HuH-7.5 (cell line): ENCODE measurements at regions not wholly inside any gene's neighbourhood (a gene's known extent, or its start where the extent isn't known, plus 50 kb on each side); places are given as distances from the start of the nearest gene placed in this dataset.

ENCODE experiments used
- DNase-seq: peaks from one replicate; pipeline ENCODE4 v3.0.0; 2011; ENCODE audit warnings: low spot score

DNA sequence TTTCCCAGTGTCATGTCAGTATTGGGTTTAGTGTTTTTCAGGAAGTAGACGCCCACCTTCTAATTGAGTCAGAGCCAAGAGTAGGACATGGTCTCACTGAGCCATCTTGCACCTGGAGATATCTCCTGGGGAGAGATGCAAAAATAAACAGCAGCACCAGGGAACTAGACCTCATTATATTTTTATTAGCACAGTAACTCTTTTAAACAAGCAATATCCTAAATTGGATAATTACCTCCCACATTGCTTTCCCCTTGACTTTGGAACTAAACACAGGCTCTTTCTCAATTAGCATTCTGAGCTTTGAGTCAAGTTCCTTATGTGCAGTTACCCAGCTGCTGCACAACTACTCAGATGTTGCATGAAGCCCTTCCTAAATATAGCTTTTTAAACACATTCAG is 175.4 kb downstream of the IBTK start:
- DNase-seq, result no peak

- no peak for DNase-seq
Observed at GRCh38 chr6:82068721-82069120, 178.8 kb downstream of the IBTK start.

- no peak for DNase-seq
Observed at GRCh38 chr6:82066991-82067411, 180.5 kb downstream of the IBTK start.

DNA sequence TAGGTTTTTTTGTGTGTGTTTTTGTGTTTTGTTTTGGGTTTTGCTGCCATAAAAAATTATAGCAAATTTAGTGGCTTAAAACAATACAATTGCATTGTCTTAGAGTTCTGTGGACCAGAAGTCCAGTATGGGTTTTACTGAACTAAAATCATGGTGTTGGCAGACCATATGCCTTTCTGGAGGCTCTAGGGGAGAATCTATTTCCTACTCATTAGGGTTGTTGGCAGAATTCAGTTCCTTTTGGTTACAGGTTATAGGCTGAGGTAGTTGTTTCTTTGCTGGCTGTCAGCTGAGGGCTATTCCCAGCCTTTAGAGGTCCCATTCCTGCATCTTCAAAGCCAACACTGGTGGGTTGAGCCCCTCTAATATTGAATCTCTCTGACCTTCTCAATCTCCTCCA is 181.3 kb downstream of the IBTK start:
- DNase-seq, result no peak

- DNase-seq, result no peak
Observed at GRCh38 chr6:82063574-82063973, 184.0 kb downstream of the IBTK start.

GRCh38 chr6:82062219-82062618 is 185.3 kb downstream of the IBTK start:
- no peak for DNase-seq

- no peak for DNase-seq
Observed at GRCh38 chr6:82057846-82058554, 189.5 kb downstream of the IBTK start.

GRCh38 chr6:82056567-82056966 is 191.0 kb downstream of the IBTK start:
- no peak for DNase-seq

DNA sequence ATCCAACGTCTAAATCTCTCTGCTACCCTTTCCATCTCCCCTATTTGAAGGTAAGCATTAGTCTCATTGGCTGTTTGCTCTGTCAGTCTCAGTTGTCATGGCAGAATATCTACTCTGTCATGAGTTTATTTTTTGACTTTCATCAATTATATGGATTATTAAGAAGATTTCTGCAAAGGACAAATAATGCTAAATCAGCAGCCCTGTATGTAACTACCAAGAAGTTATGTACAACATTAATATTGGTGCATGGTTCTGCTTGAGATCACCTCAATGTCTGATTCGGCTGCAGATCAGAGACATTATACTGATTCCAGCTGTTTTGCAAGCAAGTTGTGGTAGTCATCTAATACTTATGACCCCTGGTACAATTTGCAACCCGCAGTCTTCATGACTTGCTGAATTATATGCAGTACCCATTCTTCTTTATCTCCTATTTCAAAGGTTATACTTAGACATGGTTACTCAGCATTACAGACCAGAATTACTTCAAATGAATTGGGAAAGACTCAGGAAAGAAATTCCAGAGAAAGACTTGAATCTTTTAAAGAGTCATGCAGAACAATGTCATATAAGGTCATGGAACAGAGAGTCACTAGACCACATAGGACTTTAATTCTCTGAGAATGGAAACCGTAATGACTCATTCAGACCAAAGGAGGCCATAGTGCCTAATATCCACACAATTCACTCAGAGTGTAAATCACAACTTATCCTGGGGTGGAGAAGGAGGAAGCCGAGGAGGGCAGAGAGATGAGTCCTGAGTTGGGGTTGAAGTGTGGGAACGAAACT is 201.4 kb downstream of the IBTK start:
- no peak for DNase-seq

DNA sequence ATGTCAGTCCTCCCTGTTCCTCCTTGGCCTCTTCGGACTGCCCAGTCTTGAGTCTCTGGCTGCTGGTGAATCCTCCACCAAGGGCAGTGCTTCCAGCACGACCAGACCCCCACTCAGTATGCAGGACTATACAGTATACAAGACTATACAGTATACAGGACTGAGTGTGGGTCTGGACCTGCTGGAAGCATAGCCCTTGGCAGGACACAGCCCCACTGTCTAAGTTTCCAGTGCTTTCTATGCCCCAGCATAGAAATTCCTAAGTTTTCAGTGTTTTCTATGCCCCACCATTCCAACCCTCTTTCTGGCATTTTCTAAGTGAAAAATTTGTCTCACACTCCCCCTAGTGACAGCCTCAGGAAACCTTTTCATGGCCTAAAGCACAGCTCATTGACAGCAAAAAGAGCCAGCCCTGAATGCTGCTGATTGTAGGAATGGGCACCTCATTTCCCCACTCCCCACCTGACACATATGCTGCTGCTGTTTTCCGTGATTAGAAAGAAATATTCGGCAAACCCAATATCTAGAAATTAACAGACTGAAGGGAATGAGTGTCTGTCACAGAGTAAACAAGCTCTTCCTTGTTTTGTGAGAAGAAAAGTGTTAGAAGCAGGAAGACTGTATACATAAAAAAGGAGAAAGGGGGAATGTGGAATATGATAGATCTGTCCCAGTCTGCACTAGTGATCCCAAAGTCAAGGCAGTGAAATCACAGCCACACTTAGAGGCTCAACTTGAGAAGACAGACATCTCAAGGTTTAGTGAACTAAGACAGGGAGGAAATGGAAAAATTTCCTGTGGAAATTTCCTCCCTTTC is 206.9 kb downstream of the IBTK start:
- DNase-seq, result no peak

DNA sequence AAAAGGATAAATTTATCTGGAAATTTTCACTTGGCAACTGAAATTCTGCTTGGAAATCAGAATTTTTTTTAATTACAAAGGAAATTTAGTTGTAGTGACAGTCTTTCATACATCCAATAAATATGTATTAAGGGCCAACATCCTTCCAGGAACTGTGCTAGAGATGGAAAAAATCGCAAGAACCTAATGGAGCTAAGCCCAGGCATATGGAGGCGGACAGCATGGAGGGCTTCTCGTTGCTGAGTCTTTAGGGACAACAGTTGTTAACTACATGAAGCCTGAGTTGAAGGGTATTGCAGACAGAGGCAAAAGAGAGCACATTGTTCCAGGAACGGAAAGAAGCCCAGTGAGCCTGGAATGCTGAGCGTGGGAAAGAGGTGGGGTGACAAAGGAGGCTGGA is 208.9 kb downstream of the IBTK start:
- no peak for DNase-seq

- no peak for DNase-seq
Observed at GRCh38 chr6:82035526-82035925, 212.0 kb downstream of the IBTK start.

GRCh38 chr6:82033631-82034211 is 213.8 kb downstream of the IBTK start:
- DNase-seq, result no peak

DNA sequence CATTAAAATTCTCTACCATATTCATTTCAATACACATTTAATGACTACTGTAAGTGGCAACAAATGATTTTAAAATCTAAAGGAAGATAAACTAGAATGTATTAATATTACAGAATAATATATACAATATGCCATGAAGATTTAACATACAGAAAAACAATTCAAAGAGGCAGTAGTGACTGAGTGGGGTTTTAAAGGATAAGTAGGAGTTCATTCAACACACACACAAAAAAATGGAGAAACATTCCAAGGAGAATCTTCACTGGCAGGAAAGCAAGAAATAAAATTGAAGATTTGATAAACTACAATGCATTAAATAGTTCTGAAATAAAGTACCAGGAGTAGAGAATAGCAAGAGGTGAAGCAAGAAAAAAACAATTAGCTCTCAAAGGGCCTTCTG is 215.1 kb downstream of the IBTK start:
- DNase-seq, result no peak

- DNase-seq, result no peak
Observed at GRCh38 chr6:82030761-82031503, 216.6 kb downstream of the IBTK start.

DNA sequence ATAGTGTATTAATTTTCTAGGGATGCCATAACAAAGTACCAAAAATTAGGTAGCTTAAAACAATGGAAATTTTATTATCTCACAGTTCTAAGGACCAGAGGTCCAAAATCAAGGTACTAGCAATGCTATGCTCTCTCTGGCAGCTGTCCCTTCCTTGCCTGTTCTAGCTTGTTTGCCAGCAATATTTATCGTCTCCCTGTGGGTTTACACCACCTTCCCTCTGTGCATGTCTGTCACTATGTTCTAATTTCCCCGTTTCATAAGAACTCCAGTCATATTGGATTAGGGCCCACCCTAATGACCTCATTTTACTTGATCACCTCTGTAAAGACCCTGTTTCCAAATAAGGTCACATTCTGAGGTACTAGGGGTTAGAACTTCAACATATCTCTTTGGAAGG is 217.2 kb downstream of the IBTK start:
- no peak for DNase-seq

- no peak for DNase-seq
Observed at GRCh38 chr6:82025271-82025670, 222.3 kb downstream of the IBTK start.

DNA sequence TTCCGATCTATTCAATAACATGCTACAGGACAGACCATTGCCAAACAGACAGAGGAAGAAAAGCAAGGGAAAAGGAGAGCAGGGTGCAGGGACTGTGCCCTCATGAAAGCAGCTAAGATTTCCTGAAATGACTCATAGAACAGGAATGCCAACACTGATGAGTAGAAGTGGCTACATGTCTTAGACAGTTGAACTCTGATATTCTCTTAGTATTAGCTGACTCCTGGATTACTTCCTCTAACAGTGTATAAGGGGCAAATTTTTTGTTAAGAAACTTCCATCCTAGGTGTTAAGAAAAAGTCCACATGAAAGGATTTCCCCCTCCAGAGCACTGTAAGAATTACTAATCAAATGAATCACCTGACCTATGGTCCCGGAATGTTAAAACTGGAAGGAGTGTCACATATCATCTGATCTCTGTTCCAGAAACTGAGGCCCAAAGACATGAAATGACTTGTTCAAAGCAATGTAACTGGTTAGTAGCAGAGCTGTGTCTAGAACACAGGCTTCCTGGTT is 224.9 kb downstream of the IBTK start:
- DNase-seq, result no peak

GRCh38 chr6:82017773-82018172 is 229.8 kb downstream of the IBTK start:
- DNase-seq, result no peak

DNA sequence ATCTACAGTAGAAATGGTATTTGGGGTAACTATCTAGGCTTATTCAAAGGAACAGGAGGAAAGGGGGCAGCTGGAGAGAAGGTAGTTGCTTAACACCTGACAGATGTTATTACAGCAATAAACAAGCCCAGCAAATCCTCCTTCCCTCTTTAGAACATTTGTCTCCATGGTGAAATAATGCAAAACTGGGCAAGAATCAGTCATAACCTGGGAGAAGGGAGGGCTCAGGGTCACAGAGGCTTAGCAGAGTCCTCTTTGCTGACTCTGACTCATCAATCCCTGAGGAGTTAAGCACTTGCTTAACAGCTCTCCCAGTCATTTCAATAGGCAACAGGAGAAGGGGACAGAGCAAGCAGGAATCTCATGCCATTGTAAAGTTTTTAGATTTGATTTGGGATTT is 230.3 kb downstream of the IBTK start:
- DNase-seq, result no peak

DNA sequence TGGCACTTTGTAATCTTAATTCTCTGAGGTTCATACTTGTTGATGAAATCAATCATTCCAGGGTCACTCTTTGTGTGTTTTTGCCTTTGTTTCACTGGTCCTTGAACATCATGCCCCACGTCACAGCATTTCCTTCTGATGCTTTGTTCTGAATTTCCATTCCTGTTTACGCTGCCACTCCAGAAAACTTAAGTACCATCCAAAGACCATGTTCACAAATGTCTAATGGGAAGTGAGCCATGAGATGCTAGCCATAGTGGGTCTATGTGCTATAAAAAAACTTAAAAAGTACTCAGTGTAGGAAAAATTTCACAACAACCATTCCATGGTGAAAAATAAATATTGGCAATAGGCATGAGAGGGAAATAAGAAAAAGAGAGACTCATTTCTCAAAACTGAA is 232.0 kb downstream of the IBTK start:
- no peak for DNase-seq

DNA sequence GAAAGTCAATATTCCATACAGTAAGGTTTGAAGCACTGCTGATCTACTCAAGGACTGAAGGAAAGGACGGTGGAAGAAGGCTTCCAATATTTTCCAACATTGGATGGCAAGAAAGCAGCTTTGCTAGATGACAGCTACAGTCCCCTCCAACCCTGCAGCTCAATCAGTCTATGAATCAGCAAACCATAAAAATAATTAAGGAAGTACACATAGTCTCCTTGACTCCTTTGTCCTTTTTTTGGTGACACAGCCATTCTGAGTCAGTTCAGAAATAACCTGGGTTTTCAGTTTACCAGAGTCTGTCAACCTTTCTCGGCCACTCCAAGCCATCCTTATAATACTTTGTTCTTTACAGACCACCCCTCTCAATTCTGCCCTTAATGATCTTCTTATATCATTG is 232.5 kb downstream of the IBTK start:
- DNase-seq, result no peak
